ENCODE measurements at regions not wholly inside any gene's neighbourhood (a gene's known extent, or its start where the extent isn't known, plus 50 kb on each side); places are given as distances from the start of the nearest gene placed in this dataset.

DNA sequence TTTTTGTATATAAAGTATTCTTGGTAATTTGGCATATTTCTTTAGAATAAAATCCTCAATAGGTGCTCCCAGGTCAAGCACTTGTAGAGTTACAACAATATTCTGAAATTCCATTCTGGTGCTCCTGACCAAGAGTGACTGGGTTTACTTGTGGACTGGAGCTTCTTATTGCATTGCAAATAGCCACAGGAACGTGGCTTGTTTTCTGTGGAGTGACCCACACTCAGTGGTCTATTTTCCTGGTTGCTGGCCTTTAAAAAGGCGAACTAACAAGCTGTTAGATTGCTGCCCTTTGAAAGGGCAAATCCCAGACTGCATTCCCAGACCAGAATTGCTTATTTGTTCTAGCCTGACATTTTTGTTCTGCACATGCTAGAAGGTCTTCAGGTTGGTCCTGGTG is 658.8 kb upstream of the GOT2 start:
- TF ChIP-seq, protein P1, sequence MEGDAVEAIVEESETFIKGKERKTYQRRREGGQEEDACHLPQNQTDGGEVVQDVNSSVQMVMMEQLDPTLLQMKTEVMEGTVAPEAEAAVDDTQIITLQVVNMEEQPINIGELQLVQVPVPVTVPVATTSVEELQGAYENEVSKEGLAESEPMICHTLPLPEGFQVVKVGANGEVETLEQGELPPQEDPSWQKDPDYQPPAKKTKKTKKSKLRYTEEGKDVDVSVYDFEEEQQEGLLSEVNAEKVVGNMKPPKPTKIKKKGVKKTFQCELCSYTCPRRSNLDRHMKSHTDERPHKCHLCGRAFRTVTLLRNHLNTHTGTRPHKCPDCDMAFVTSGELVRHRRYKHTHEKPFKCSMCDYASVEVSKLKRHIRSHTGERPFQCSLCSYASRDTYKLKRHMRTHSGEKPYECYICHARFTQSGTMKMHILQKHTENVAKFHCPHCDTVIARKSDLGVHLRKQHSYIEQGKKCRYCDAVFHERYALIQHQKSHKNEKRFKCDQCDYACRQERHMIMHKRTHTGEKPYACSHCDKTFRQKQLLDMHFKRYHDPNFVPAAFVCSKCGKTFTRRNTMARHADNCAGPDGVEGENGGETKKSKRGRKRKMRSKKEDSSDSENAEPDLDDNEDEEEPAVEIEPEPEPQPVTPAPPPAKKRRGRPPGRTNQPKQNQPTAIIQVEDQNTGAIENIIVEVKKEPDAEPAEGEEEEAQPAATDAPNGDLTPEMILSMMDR (IDR thresholded peaks at IDR 0.05; ENCODE audit: insufficient read depth, low read length, poor library complexity, severe bottlenecking): no peak
- no peak for TF ChIP-seq EZH2phosphoT487 (conservative IDR thresholded peaks at IDR 0.05; ENCODE audit: low read length)

Measured in SU-DHL-6 (cell line).